PC-9 (cell line): ENCODE measurements at regions not wholly inside any gene's neighbourhood (a gene's known extent, or its start where the extent isn't known, plus 50 kb on each side); places are given as distances from the start of the nearest gene placed in this dataset.

ENCODE experiments used
- BruUV-seq: library from RNA; stranded (reverse); fragments of 400-500 nt; replicated peaks from 2 replicates; lab custom pipeline; 2021; lab: Mats Ljungman, UMichigan
- CTCF ChIA-PET: fragments of 300-600 bp; sonication (Branson Sonifier 250); formaldehyde crosslinking; loops from one replicate; lab custom pipeline; 2022; ENCODE audit warnings: antibody characterized with exemption; lab: Charles Lee
- POLR2A ChIA-PET: fragments of 300-600 bp; sonication (Branson Sonifier 250); formaldehyde crosslinking; loops from one replicate; lab custom pipeline; 2022; ENCODE audit warnings: antibody characterized with exemption; ENCODE audit not compliant: unreplicated experiment; lab: Charles Lee
- DNase-seq, 2 experiments: peaks; one replicate each; pipeline versions ENCODE4 v3.0.0 to v3.0.0-alpha.2; 2015 to 2022; ENCODE audit warnings: mixed read lengths in 1 of 2
- H2AFZ ChIP-seq: fragments of 200-600 bp; sonication (generic); 2 replicates; pipeline ENCODE4 v1.8.1; 2017; ENCODE audit warnings: antibody characterized with exemption
- H3F3A ChIP-seq: fragments of 200-600 bp; sonication (generic); 2 replicates; pipeline ENCODE4 v1.8.1; 2017; ENCODE audit warnings: antibody characterized with exemption, mild to moderate bottlenecking, low read depth; ENCODE audit not compliant: insufficient read depth
- H3K27ac ChIP-seq: fragments of 200-600 bp; sonication (generic); 2 replicates; pipeline ENCODE4 v1.6.1; 2016; ENCODE audit warnings: mixed run types
- H3K27me3 ChIP-seq: fragments of 200-600 bp; sonication (generic); 2 replicates; pipeline ENCODE4 v1.6.1; 2016; ENCODE audit warnings: low read depth, mixed run types; ENCODE audit not compliant: insufficient read depth
- H3K36me3 ChIP-seq: fragments of 200-600 bp; sonication (generic); 2 replicates; pipeline ENCODE4 v1.6.1; 2016; ENCODE audit warnings: low read depth, mixed run types
- H3K4me1 ChIP-seq: fragments of 200-600 bp; sonication (generic); replicated peaks from 2 replicates; pipeline ENCODE4 v1.6.1; 2016; ENCODE audit warnings: mixed run types; ENCODE audit not compliant: insufficient read depth
- H3K4me2 ChIP-seq: fragments of 200-600 bp; sonication (generic); 2 replicates; pipeline ENCODE4 v1.6.1; 2017; ENCODE audit warnings: mixed run types
- H3K4me3 ChIP-seq: fragments of 200-600 bp; sonication (generic); 2 replicates; pipeline ENCODE4 v1.6.1; 2016; ENCODE audit warnings: mixed run types
- H3K79me2 ChIP-seq: fragments of 200-600 bp; sonication (generic); 2 replicates; pipeline ENCODE4 v1.6.1; 2017; ENCODE audit warnings: low read depth, mixed run types
- H3K9me2 ChIP-seq: fragments of 200-600 bp; sonication (generic); 2 replicates; pipeline ENCODE4 v1.8.1; 2017; ENCODE audit warnings: mild to moderate bottlenecking; ENCODE audit not compliant: insufficient read depth
- H3K9me3 ChIP-seq: fragments of 200-600 bp; sonication (generic); 2 replicates; pipeline ENCODE4 v1.8.1; 2016; ENCODE audit warnings: low read depth; ENCODE audit not compliant: insufficient read depth
- H4K20me1 ChIP-seq: fragments of 200-600 bp; sonication (generic); 2 replicates; pipeline ENCODE4 v1.8.1; 2017; ENCODE audit not compliant: insufficient read depth
- CTCF ChIP-seq: fragments of 200-600 bp; sonication (generic); conservative IDR thresholded peaks from 2 replicates; pipeline ENCODE4 v1.6.1; 2017; ENCODE audit warnings: mixed run types, antibody characterized with exemption, mild to moderate bottlenecking, moderate library complexity
- EZH2 ChIP-seq: fragments of 200-600 bp; sonication (generic); IDR thresholded peaks from 2 replicates; pipeline ENCODE4 v1.8.0; 2017; ENCODE audit warnings: antibody characterized with exemption, low read depth
- intact Hi-C: fragments of 100-400 bp; cut with micrococcal nuclease; formaldehyde crosslinking; loops from one replicate; pipeline ENCODE4 v1.10.0; 2022; ENCODE audit not compliant: unreplicated experiment

GRCh38 chrX:100487795-100488194, 77.7 kb upstream of the PCDH19 start:
- POLR2A ChIA-PET: interaction anchor here (0.6 kb wide), 1 partner anchor 157 kb away, joined by 6 read pairs; no protein-coding TSS in a partner anchor
- no peaks in the 10 kb centered on the region for H3K36me3 ChIP-seq
- CTCF ChIA-PET: no interaction called here

GRCh38 chrX:100484971-100485370, 74.9 kb upstream of the PCDH19 start:
- Histone ChIP-seq H3K9me2 (no peaks in the 10 kb centered on the region), H3K27ac (no peak overlapping the region), H3K36me3 (no peaks in the 10 kb centered on the region), H3K9me3 (no peaks in the 10 kb centered on the region), H4K20me1 (no peaks in the 10 kb centered on the region), H3K4me1 (no peaks in the 10 kb centered on the region), H3K4me2 (no peak overlapping the region), H3K27me3 (no peaks in the 10 kb centered on the region), H3F3A (no peaks in the 10 kb centered on the region), H2AFZ (no peak overlapping the region), H3K79me2 (no peaks in the 10 kb centered on the region), H3K4me3 (no peak overlapping the region)
- intact Hi-C loops: no loop called here
- TF ChIP-seq EZH2: no peak
- TF ChIP-seq CTCF: no peak
- BruUV-seq: no TSS peak
- POLR2A ChIA-PET: no interaction called here
- DNase-seq: no peak
- CTCF ChIA-PET: interaction anchor here (0.6 kb wide), 1 partner anchor 285 kb away, joined by 3 read pairs; no protein-coding TSS in a partner anchor

More at GRCh38 chrX:100487795-100488194, 77.7 kb upstream of the PCDH19 start:
- no peaks in the 10 kb centered on the region for H3K9me3 ChIP-seq
- DNase-seq: no peak
- no peaks in the 10 kb centered on the region for H3K9me2 ChIP-seq
- no peak overlapping the region for H3K4me3 ChIP-seq
- no peak overlapping the region for H3K27ac ChIP-seq
- no peaks in the 10 kb centered on the region for H3K79me2 ChIP-seq
- H3K4me2 ChIP-seq: no peak overlapping the region
- BruUV-seq: no TSS peak
- no peaks in the 10 kb centered on the region for H3K27me3 ChIP-seq
- no peak for TF ChIP-seq EZH2
- no peak for TF ChIP-seq CTCF
- no peaks in the 10 kb centered on the region for H4K20me1 ChIP-seq
- intact Hi-C loops: no loop called here
- no peaks in the 10 kb centered on the region for H3K4me1 ChIP-seq
- H3F3A ChIP-seq: no peaks in the 10 kb centered on the region
- H2AFZ ChIP-seq: no peak overlapping the region

- no TSS peak for BruUV-seq
- H3K27ac ChIP-seq: no peak overlapping the region
- no peak overlapping the region for H3K4me2 ChIP-seq
- H3K4me1 ChIP-seq: no peaks in the 10 kb centered on the region
- TF ChIP-seq CTCF: no peak
- TF ChIP-seq EZH2: no peak
- H3K27me3 ChIP-seq: no peaks in the 10 kb centered on the region
- no peaks in the 10 kb centered on the region for H4K20me1 ChIP-seq
- no peaks in the 10 kb centered on the region for H3K9me3 ChIP-seq
- no peak overlapping the region for H2AFZ ChIP-seq
- no peak for DNase-seq
- H3K36me3 ChIP-seq: no peaks in the 10 kb centered on the region
- ChIA-PET CTCF (no interaction called here), POLR2A (no interaction called here)
- intact Hi-C loops: no loop called here
- H3K79me2 ChIP-seq: no peaks in the 10 kb centered on the region
- H3K9me2 ChIP-seq: no peaks in the 10 kb centered on the region
- H3F3A ChIP-seq: no peaks in the 10 kb centered on the region
- H3K4me3 ChIP-seq: no peak overlapping the region
Measured at GRCh38 chrX:100479329-100479728, 69.3 kb upstream of the PCDH19 start.
